HEK293T (cell line): ENCODE measurements at regions not wholly inside any gene's neighbourhood (a gene's known extent, or its start where the extent isn't known, plus 50 kb on each side); places are given as distances from the start of the nearest gene placed in this dataset.
"Not testable (repeated sequence)": the region's sequence is repeated elsewhere in the genome, so short reads cannot be mapped to it uniquely, and the experiment has no call there.

Experiments used
- CTBP1 ChIP-seq: fragments of 450-650 bp; IDR thresholded peaks from 2 replicates; pipeline ENCODE4 v1.6.1; 2016; ENCODE audit warnings: borderline replicate concordance
- ELF4 ChIP-seq: fragments of 450-650 bp; IDR thresholded peaks from 2 replicates; pipeline ENCODE4 v1.6.1; 2017; ENCODE audit warnings: antibody characterized with exemption
- L3MBTL2 ChIP-seq: fragments of 450-650 bp; conservative IDR thresholded peaks from 2 replicates; pipeline ENCODE4 v1.6.1; 2016; ENCODE audit warnings: mild to moderate bottlenecking
- NFRKB ChIP-seq: fragments of 450-650 bp; IDR thresholded peaks from 2 replicates; pipeline ENCODE4 v1.6.1; 2016; ENCODE audit warnings: mild to moderate bottlenecking, moderate library complexity
- ZNF384 ChIP-seq: fragments of 450-650 bp; IDR thresholded peaks from 2 replicates; pipeline ENCODE4 v1.6.1; 2016
- TF ChIP-seq, protein P1 (sequence below): fragments of 450-650 bp; IDR thresholded peaks from 2 replicates; pipeline ENCODE4 v1.6.1; 2016

DNA sequence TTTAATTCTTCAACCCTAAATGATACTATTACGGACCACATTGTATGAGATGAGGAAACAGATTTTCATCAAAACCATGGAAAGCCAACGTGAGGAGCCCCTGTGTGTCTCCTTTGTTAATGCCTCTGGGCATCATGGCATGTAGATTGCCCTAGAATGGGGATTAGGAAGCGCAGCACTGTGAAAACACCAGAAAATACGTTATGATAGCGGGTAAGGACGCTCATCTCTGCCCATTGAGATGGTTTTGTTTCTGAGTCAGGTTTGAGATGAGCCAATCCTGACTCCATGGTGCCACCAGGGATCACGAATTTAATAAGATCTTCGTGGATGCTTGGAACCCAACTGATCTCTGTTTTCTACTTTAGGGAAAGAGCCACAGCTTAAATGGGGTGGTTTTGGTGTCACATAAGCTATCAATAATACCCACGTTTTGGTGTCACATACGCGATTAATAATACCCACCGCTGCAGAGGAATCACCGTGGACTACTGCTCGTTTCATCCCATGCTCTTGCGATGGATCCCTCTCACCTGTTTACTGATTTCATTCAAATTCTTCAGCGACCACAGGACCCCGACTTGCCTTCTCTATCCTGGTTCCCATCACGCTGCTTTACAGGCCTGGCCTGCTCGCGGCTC lies 137.3 kb downstream of the FOXD4L6 start:
- TF ChIP-seq ZNF384, L3MBTL2, NFRKB, CTBP1, ELF4: not testable (repeated sequence)
- TF ChIP-seq, protein P1, sequence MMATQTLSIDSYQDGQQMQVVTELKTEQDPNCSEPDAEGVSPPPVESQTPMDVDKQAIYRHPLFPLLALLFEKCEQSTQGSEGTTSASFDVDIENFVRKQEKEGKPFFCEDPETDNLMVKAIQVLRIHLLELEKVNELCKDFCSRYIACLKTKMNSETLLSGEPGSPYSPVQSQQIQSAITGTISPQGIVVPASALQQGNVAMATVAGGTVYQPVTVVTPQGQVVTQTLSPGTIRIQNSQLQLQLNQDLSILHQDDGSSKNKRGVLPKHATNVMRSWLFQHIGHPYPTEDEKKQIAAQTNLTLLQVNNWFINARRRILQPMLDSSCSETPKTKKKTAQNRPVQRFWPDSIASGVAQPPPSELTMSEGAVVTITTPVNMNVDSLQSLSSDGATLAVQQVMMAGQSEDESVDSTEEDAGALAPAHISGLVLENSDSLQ = not testable (repeated sequence)
